OCI-M1 (cell line): ENCODE measurements at regions not wholly inside any gene's neighbourhood (a gene's known extent, or its start where the extent isn't known, plus 50 kb on each side); places are given as distances from the start of the nearest gene placed in this dataset.
"Not testable (repeated sequence)": the region's sequence is repeated elsewhere in the genome, so short reads cannot be mapped to it uniquely, and the experiment has no call there.

Experiments
- DNase-seq: peaks from one replicate; lab custom pipeline; 2025; lab: John Stamatoyannopoulos, UW

DNA sequence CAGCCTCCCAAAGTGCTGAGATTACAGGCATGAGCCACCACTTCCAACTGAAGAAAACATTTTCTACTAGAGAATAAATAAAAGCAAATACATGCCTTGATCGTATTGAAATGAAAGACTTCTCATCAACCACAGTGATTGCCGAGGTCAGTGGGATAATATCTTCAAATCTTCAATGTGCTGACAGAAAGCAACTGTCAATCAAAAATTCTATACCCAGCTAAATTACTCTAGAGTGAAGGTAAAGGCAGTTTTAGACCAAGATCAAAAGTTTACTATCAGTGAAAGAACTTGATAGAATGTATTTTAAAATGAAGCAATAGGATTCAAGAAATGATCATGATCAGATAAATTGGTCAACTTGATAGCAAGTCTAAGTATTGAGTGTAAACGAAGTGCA, 130.6 kb downstream of the BRD1 start:
- DNase-seq, result no peak

DNA sequence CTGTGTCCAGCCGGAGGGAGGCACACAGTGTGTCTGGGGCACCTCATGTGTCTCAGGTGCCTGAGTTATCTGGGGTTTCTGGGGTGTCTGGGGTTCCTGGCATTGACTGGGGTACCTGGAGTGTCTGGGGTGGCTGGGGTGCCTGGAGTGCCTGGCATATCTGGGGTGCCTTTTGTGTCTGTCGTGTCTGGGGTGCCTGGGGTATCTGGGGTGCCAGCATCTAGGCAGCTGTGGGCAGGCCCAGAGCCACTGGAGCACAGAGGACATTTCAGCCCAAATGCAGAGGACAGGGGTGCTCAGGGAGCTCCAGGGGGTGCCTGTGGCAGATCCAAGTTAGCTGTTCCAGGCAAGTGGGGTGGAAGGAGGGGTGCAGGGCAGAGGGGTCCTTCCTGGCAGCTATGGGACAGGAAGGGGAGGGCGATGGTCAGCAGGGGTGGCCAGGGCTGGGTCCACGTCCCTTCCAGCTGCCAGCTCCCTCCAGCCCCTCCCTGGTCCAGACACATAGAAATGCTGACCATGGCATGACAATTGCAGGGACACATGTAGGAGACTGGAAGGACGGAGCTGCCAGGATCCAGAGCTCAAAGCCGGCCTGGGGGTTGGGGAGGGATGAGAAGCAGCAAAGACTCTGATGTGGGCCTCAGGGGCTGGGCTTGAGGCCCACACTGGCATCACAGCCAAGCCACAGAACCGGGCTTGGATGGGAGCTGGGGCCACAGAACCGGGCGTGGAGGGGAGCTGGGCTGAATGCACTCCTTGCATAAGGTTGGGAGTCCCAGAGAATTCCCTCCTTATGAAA, 133.0 kb downstream of the BRD1 start:
- DNase-seq, result no peak

DNA sequence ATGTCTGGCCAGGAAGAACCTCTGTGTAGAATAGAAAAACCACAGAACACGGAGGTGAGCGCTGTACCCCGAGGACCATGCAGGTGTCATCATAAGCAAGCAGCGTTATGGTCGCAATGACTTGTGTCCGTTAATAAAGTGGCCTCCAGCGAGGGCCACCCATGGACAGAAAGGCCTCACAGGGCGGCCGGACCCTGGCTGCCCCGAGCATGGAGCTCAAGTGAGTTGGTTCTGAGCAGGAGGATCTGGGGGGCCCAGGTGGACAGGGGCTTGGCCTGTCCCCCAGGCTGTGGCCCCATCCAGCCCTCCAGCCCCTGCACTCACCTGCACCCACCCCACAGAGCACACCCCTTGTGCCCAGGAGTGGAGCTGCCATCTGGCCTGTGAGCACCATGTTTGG, 133.8 kb downstream of the BRD1 start:
- DNase-seq, result no peak

DNA sequence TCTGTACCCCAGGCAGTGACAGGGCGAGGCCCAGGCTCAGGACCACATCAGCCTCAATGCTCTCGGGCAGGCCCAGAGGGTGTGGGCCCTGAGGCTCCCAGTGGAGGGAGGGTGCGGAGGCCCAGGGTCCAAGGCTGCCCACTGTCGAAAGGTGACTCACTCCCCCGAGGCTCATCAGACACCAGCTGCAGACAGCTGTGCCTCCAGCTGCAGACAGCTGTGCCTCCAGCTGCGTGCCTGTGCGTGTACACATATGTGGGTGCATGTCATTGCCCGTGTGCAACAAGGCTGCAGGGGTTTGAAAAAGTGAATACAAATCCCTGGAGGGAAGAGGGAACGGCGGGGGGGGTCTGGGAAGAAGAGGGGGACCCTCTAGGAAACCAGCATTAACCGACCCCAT, 134.3 kb downstream of the BRD1 start:
- no peak for DNase-seq

DNA sequence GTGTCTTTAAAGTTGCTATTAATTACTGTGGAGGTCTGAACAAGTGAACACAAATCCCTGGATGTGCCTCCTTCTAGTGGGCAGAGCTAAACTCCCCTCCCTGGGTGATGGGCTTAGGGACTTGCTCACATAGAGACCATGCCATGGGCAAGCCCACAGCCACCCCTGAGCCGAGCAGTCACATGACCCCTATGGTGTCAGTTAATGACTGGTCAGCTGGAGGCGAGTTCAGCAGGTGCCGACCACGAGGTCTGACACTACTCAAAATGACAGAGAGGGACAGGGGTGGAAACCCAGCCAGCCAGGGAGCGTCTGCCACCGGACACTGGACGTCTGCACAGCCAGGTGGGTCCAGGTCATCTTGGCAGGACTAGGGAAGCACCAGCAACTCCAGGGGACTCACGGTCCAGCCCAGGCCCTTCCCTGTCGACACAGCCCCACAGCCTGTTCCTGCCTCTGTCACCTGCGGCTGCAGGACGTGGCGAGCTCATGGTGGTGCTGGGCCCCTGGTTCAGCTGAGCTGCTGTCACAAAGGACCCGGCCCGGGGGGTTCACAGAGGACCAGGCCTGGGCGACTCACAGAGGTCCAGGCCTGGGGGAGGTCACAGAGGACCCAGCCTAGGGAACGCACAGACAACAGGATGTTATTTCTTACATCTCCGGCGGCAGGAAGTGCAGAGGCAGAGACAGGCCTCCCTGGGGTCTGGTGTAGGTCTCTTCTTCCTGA, 135.0 kb downstream of the BRD1 start:
- DNase-seq, result no peak

DNA sequence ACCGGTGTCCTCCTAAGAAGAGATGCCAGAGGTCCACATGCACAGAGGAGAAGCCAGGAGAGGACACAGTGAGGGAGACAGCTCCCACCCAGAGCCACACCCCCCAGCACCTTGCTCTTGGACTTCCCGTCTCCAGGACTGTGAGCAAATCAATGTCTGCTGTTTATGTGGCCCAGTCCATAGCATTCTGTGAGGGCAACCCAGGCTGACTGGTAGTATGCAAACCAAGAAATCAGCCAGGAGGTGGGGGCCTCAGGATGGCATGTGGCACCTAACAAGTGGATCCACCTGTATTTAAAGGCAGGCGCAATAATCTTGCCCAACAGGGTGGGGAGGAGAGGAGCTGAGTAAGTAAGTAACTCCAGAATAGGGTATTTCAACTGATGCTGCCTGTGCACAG, 136.4 kb downstream of the BRD1 start:
- DNase-seq, result no peak

DNA sequence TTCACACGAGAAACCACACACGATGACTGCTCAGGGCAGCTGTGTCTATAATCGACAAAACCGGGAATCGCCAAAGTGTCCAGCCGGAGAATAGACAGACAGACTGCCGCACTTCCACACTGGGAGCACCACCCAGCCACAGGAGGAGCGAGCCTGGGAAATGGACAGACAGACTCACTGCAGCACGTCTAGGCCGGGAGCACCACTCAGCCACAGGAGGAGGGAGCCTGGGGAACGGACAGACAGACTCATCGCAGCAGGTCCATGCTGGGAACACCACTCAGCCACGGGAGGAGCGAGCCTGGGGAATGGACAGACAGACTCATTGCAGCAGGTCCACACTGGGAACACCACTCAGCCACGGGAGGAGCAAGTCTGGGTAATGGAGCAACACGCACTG, 137.2 kb downstream of the BRD1 start:
- DNase-seq, result no peak

DNA sequence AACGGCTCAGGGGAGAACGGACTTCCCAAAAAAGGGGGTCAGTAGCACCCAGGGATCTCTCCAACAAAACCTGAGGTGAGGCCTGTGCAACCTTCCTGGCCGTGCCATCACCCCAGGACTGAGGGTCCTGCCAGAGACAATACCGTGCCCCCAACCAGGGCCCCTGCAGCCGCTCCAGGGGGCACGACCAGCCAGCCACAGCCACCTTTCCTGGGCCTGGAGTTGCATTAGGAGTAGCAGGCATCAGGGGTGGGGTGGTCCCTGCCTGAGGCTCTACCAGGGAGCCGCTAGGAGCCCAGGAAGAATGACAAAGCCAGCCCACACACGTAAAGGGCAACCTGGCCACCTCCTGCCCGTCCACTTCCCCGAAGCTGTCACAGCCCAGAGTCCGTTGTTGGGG, 137.8 kb downstream of the BRD1 start:
- no peak for DNase-seq

DNA sequence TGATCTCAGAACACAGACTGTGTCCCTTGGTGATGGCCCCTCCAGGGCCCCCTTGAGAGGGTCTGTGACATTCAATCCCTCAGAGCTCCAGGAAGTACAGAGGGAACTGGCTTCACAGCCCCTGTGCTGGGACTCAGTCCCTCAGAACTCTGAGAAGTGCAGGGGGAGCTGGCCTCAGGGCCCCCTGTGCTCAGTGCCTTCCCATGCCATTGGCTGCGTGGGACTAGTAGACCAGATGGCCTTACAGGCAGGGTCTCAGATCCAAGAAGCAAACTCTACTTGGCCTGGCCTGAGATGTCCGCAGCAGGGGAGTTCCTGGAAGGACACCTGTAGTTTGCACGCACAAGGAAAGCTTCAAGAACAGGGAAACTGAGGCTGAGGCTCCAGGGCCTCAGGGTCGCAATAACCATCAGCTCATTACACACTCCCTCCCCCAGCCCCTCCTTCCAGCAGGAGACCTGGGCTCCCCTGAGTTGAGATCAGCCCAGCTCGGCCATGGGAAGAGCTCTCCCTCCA, 138.4 kb downstream of the BRD1 start:
- no peak for DNase-seq

DNA sequence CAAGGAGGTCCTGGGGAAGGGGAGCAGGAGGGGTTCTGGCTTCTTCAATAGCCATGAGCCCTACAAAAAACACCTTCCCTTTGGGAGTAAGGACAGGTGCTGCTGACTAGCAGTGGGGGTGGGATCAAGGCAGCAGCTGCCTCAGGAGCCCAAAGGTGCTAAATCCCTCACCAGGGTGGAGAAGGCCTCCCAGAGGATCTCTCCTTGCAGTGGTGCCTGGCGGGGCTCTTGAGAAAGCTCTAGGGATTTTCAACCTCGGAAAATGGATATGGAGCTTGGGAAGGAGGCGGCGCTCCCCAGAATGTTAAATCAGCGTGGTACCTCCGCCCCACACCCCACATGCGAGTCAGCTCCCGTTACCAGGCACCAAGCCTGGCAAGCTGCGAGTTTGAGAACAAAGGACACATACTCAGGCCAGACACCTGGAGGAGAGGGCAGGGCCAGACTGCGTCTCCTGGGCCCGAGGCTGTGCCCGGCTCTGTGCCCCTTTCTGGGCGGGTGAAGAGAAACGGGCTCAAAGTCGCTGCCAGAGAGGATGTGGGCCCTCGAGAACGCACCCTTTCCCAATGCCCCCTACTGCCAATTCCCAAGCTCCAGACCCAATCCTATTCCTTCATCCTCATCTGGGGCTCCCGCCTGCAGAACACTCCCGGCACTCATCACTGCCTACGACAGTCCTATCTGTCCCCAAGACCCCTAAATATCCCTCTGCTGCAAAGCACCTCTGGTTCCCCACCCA, 139.0 kb downstream of the BRD1 start:
- DNase-seq, result no peak

DNA sequence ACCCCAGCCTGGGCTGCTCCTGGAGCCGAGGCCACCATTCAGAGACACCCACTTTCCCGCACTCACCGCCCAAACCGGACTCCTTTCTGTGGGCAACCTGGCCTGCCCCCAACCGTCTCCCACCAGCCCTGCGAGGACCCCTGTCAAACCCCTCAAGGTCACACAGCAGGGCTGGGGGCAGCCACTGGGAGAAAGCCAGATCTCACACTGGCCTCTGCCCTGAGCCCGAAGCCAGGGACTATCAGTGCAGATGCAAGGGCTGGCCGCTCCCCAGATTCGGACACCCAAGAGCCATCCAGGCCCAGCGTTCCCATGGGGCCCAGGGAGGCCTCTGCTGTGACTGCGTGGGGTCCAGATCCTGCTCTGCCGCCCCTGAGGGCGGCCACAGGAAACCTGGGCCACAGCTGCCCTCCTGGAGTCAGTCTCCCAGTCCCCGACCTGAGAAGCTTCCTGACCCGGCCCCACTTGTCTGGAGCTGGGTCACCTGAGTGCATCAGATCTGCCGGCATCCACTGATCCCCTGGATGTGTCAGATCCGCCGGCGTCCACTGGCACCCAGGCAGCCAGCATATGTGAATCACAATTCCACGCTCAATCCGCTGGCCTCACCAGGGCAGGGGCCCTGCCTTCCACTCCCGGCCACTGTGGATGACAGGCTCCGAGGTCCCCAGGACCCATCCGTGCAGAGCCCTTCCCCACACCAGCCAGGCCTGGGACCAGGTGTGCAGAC, 139.7 kb downstream of the BRD1 start:
- no peak for DNase-seq

DNA sequence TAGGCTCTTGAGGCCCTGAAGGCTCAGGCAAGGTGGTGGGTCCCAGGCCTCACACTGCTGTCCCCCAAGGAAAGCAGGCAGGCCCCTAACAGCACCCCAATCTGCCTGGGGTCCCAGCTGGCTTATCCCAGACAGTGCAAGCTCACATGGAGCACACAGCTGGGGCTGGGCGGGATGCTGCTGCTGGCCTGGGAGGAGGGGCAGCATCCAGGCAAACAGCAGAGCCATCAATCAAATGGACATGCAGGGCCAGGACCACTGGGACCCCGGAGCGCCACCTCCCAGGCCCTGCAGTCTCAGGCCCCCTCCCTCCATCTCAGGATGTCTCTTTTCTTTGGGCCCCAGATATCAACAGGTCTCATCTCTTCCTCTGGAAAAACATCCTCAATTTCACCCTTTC, 140.3 kb downstream of the BRD1 start:
- no peak for DNase-seq

DNA sequence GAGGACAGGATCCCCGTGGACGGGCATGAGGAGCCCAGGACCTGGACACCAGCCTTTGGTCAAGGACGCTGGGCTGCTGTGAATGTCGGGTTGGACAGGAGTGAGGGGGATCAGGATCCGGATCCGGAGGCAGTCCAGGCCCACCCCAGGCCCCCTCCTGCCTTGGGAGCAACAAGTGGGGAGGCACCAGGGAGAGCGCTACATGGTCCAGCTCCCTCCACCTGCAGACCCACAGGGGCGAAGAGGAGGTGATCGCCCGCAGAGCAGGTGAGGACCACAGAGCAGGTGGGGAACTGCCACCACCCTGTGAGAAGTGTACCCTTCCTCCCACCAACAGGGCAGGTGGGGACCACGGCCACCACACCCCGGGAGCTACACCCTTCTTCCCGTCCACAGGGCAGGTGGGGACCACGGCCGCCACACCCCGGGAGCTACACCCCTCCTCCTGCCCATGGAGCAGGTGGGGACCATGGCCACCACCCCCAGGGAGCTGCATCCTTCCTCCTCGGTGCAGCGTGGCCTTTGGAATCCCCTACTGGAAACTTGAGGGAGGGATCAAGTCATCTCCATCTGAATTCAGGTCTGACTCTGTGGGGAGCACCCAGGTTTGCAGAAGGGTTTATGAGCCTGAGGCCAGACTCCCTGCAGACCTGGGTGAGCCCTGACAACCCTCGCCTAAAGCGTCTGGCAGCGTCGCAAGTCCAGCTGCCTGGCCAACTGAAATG, 141.0 kb downstream of the BRD1 start:
- DNase-seq, result no peak

DNA sequence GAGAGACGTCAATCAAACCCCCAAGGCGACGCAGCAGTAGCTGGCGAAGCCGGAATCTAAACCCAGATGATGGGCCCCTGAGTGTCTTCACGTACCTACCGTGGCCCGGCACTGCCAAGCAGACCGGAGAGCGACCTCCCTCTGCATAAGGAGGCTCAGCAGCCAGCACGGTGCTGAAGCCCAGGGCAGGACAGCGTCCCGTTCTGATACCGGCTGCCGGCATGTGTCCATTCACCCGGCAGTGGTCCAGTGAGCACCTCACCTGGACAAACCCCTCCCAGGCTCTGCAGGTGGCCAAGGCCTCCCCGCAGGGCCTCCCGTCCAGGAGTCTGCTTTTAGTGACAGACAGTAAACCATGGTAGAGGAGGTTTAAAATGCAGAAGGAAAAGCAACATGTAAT, 142.0 kb downstream of the BRD1 start:
- no peak for DNase-seq

DNA sequence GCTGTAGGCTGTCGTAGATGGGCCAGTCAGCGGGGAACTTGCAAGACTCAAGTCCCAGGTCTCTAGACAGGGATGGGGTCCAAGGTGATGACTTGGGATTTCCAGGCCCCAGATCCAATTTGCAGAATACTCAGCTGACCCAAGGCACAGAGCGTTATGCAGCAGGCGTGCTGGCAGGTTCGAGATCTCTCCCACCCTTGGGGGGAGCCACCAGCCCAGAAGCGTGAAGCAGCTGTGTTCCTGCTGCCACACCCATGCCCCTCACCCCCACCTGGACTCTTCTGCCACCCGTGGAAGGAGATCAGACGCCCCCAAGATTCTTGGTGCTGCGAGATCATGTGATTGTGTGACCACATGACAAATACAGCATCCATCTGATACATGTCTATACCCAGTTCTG, 142.6 kb downstream of the BRD1 start:
- no peak for DNase-seq

DNA sequence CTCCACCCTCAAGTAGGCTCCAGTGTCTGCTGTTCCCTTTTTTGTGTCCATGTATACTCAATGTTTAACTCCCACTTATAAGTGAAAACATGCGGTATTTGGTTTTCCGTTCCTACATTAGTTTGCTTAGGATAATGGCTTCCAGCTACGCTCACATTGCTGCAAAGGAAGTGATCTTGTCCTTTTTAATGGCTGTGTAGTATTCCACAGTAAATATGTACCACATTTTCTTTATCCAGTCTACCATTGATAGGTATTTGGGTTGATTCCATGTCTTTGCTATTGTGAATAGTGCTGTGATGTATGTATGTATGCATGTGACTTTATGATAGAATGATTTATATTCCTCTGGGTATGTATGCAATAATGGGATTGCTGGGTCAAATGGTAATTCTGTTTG, 144.6 kb downstream of the BRD1 start:
- DNase-seq, result no peak

DNA sequence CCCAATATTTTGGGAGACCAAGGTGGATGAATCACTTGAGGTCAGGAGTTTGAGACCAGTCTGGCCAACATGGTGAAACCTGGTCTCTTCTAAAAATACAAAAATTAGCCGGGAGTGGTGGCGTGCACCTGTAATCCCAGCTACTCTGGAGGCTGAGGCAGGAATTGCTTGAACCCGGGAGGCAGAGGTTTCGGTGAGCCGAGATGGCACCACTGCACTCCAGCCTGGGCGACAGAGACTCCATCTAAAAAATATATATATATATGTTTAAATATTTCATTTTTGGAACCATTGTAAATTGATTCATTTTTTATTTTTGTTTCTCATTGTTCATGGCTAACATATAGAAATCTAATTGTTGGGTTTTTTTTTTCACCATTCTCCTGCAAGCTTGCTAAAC, 146.9 kb downstream of the BRD1 start:
- not testable (repeated sequence) for DNase-seq

DNA sequence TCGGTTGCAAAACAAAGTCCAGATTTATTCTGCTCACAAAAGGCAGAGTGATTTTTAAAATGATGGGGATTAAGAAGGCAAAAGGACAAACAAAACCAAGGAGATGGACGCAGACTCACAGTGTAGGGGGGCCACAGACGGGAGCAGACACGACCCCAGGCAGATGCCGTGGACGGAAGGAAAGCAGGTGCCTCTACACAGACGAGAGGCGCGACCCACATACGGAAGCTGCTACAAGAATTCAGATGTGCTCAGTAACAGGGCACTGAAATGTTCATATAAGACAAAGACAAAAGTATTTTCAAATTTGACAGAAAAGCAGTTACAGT, 148.9 kb downstream of the BRD1 start:
- no peak for DNase-seq

DNA sequence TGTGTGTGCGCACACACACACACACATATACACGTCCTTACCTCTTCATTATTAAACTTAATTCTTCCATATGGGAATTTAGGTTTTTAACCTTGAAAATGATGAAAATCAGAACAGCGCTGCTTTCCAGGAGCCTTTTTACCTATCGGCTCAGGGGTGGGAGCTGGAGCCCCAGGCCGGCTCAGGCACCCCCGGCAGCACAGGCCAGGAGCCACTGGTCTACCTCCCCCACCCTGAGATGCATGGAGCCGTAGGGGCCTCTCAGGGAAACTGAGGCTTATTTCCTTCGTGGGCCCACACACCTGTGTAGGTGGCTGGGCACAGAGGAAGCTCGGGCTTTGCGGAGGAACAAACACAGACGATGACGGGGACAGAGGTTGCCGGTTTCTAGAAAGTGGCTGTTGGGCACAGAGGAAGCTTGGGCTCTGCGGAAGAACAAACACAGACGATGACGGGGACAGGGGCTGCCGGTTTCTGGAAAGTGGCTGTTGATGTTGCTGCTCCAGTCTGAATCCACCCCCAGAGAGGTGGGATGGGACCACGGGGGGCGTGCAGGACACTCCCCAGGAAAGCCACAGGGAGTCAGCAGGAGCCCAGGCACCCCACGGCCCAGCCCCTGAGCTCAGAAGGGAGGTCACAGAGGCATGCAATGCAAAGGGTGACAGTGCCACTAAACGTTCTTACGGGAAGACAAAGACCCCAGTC, 149.4 kb downstream of the BRD1 start:
- no peak for DNase-seq

DNA sequence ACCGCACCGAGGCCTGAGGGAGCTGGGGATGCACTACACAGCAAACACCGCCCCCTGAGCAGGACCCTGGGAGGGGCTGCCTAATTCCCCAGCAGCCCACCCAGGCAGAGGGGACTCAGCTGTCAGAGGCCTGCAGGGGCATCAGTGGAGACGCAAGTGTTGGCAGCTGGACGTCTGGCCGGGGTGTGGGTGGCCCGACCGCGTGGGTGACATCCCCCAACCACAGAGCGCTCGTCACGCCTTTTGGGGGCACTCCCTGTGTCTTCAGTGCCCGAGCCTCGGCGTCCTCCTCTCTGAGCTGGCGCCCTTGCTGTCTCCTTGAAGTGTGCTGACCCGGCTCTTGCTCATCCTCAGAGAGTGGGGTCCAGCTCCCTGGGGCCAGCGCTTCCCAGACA, 150.2 kb downstream of the BRD1 start:
- no peak for DNase-seq
